NCI-H446 (cell line): ENCODE measurements at regions not wholly inside any gene's neighbourhood (a gene's known extent, or its start where the extent isn't known, plus 50 kb on each side); places are given as distances from the start of the nearest gene placed in this dataset.

Source experiments
- DNase-seq, 2 experiments: peaks; one replicate each; lab custom pipeline; 2025; lab: John Stamatoyannopoulos, UW

DNA sequence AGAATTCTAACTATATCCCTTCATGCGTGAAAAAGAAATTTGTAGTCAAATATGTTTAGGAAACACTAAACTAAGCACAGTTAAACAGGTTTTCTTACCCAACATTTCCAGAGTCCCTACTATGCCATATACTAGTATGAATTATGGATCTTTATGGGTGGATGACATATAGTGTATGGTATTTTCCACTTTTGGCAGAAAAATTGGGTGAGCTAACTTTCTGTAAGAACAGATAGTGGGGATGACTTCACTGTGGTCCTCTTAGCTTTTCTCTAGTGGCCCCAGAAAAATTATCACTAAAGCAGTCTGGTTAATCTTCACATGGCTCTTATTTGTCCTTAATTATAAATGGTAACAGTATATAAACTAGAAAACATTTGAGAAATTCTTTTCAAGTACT, 240.0 kb upstream of the GULP1 start:
- no peak for DNase-seq

- no peak for DNase-seq
Observed at GRCh38 chr2:188065386-188065785, 226.3 kb upstream of the GULP1 start.

- no peak for DNase-seq
Observed at GRCh38 chr2:188068093-188068492, 223.6 kb upstream of the GULP1 start.

DNA sequence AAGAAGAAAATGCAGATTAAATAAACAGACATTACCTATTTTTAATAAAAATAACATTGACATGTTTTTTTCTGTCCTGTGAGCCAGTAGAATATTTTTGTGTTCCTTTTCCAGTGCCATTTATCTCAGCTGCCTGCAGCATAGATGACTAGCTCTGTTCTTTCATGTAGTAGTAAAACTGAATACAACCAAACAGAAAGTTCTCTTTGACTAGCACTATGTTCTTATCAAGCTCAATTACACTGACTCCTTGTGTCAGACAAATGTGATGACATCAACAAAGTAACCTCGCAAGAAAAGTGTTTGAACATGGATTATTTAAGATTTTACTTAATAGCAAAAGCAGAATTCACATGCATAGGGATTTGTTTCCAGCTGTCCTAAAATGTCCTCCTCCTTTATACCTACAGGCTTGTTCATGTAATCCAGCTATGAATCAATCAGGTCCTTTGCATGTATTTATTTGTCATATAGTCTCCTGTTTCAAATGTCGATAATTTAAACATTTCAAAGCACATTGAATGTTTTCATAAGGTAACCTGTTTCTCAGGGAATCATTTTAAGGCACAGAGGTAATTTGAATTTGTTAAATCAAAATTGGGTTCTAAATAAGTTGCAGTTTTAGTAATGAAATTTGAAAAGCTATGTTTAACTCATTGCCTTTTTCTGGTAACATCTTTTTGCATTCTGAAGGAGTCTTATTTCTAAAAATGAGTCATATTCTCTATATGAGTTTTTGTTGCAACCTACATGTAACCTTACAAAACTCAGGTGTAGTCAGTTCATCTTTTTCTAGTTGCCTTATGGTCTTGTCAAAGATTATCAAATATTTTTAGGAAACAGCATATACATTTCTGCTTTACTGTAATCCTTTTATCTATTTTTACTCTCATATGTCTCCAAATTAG, 215.3 kb upstream of the GULP1 start:
- no peak for DNase-seq

- DNase-seq = no peak
Observed at GRCh38 chr2:188077757-188078156, 213.9 kb upstream of the GULP1 start.

GRCh38 chr2:188078534-188078933, 213.1 kb upstream of the GULP1 start:
- peak in 1 of 2 experiments; percentile 65 for DNase-seq

DNA sequence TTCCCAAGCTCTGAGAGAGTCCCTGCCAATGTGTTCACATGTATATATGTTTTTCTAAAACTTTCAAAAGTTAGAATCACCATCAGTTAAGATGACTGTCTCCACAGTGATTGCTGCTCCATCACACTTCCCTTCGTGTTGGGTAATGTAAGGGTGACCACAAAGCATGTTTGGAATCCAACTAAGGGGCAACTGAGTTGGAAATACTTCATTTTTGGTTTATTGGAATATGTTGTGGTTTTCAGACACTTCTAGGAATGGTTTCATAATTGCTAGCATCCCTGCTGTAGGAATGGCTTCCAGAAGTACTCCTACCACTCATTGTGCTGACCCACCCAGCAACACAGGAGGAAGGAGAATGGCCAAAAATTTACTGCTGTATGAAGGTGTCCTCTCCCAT, 212.5 kb upstream of the GULP1 start:
- DNase-seq = no peak

DNA sequence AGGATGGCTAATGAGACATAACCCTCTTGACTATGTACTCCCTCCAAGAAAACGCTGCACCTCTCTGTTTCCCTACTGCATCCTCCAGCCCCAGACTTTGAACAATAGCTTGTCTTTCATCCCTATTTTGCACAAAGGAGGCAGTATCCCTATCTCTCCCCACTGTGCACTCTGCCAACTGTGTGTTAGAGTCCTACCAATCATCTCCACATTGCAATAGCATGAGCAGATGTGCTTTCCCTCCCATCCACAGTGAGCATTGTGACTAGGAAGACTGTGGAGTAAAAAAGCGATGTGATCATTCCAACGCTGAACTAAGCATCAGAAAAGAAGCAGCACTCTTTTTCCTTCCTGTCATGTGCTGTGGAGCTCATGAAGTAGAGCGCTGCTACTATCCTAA, 206.3 kb upstream of the GULP1 start:
- no peak for DNase-seq

DNA sequence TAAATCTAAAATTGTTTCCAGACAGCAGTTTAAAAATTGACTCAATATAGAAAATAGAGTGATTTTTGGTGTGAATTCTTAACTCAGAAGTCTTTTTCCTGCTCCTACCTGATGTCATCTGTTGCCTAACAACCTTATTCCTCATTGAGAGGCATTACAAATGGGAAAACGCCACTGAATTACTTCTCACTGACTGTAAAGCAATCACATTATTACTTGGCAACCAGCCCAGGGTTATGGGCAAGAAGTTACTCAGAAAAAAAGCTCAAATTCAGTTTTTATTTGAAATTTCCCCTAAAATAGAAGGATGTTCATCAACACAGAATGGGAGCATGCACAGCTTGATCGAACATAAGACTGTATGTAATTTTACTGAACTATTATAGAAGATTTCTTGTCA, 201.8 kb upstream of the GULP1 start:
- peak; percentile 50 to 51 for DNase-seq

GRCh38 chr2:188091220-188091619, 200.5 kb upstream of the GULP1 start:
- DNase-seq = peak in 1 of 2 experiments; percentile 0

- no peak for DNase-seq
Observed at GRCh38 chr2:188092734-188093133, 198.9 kb upstream of the GULP1 start.

GRCh38 chr2:188096910-188097309, 194.8 kb upstream of the GULP1 start:
- no peak for DNase-seq

- DNase-seq = no peak
Observed at GRCh38 chr2:188102881-188103280, 188.8 kb upstream of the GULP1 start.

DNA sequence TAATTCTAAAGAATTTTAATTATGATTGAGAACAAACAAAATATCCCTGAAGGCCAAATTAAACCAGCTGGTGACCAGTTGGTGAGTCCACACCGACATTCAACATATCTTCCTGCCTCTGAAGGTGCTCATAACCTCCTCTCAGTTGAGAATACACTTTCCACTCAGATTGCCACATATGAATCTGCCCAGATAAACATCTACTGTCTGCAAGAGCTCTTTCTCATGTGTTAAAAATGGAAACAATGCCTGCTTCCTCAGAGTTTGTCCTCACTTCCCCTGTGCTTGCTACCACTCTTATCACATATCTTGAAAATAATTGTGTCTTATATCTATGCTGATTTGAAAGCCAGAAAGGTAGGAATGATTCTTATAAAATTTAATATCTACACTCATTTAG, 177.7 kb upstream of the GULP1 start:
- no peak for DNase-seq

- DNase-seq = no peak
Observed at GRCh38 chr2:188117706-188118105, 174.0 kb upstream of the GULP1 start.

DNA sequence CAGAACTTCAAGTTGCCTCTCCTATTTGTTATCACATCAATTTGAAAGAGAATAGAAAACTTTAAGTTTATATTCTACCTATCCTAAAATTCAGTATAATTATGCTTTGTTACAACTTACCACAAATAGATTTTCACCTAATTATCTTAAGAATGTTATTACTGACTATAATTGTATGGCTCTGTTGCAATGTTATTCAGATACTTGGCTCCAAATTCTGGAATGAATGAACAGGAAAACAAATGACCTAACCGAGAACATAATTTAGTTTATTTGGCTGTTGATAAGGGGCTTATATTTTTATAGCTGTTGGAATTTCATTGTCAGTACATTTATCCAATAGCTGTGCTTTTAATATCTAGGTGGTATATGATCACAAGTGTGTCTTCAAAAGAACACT, 173.2 kb upstream of the GULP1 start:
- no peak for DNase-seq

GRCh38 chr2:188119112-188119838, 172.4 kb upstream of the GULP1 start:
- DNase-seq = no peak

DNA sequence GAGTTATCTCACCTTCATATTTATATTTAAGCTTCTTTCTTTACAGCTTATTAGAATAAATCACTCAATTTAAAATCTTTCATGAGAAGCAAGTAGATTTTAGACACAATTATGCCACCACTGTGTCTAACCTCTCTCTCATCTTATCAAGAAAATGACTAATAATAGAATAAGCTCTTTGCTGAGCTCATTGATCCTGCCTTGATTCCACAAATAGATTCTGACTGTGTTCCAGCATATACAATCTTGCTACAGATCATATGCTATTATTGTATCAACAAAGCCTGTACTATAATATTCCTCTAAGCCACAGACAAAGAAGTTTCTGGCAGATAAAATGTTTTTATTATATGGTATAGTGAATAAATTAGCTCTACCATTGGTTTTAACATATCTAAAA, 168.7 kb upstream of the GULP1 start:
- DNase-seq = no peak

GRCh38 chr2:188129677-188130076, 162.0 kb upstream of the GULP1 start:
- DNase-seq = no peak

- no peak for DNase-seq
Observed at GRCh38 chr2:188130317-188130716, 161.4 kb upstream of the GULP1 start.

DNA sequence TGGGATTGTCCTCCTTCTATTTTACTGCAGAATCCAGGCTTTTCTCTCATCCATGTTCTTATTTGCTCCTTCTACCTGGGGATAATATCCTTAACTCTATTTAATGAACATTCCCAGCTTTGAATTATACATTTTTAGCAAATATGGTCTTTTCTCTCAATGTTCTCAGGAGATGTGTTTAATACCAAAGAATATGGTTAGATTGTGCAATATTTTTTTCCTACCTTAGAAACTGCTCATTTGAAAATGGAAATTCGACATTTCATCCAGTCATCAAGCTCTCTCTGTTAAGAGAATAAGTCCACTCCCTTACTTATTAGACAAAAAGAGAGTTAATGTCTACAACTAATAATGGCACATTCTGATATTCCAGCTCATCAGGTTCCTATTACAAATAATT, 160.4 kb upstream of the GULP1 start:
- no peak for DNase-seq

- peak; percentile 20 to 74 for DNase-seq
Observed at GRCh38 chr2:188132385-188132784, 159.3 kb upstream of the GULP1 start.

GRCh38 chr2:188134241-188134640, 157.4 kb upstream of the GULP1 start:
- DNase-seq = no peak
